Heart right ventricle (tissue), 16 donors: ENCODE measurements at regions not wholly inside any gene's neighbourhood (a gene's known extent, or its start where the extent isn't known, plus 50 kb on each side); places are given as distances from the start of the nearest gene placed in this dataset.

Source experiments
- ATAC-seq, 8 donors: fragments of 200-7000 bp; cut with Tn5 transposase; one replicate each; pipeline ENCODE4 v1.9.1; 2020; ENCODE audit warnings: mild to moderate bottlenecking in 8 of 8, moderate library complexity in 8 of 8, moderate number of reproducible peaks in 1 of 8
- DNase-seq, 2 donors: peaks; one replicate each; pipeline ENCODE4 v3.0.0-alpha.2; 2020
- H3K27ac ChIP-seq, 10 donors: fragments of 200-600 bp; sonication (generic) in 2 of 10; one replicate each; pipeline versions ENCODE4 v1.5.0 to v1.8.0; 2020 to 2022; ENCODE audit warnings: mild to moderate bottlenecking in 3 of 10
- H3K27me3 ChIP-seq, 7 donors: fragments of 200-600 bp; one replicate each; pipeline ENCODE4 v1.8.0; 2021 to 2022; ENCODE audit warnings: mild to moderate bottlenecking in 2 of 7
- H3K36me3 ChIP-seq, 9 donors: fragments of 200-600 bp; sonication (generic) in 1 of 9; one replicate each; pipeline versions ENCODE4 v1.5.0 to v1.8.0; 2020 to 2022; ENCODE audit warnings: mild to moderate bottlenecking in 2 of 9
- H3K4me1 ChIP-seq, 9 donors: fragments of 200-600 bp; sonication (generic) in 1 of 9; one replicate each; pipeline versions ENCODE4 v1.5.0 to v1.8.0; 2020 to 2022; ENCODE audit warnings: mild to moderate bottlenecking in 4 of 9
- H3K4me3 ChIP-seq, 10 donors: fragments of 200-600 bp; sonication (generic) in 2 of 10; one replicate each; pipeline versions ENCODE4 v1.5.0 to v1.8.0; 2020 to 2022; ENCODE audit warnings: mild to moderate bottlenecking in 7 of 10, moderate library complexity in 2 of 10
- H3K9me3 ChIP-seq, 11 donors: fragments of 200-600 bp in 10 of 11; sonication (generic) in 2 of 11; one replicate each; pipeline versions ENCODE4 v1.5.0 to v1.8.0; 2013 to 2022; ENCODE audit warnings: mild to moderate bottlenecking in 2 of 11, control low read depth in 1 of 11, moderate library complexity in 1 of 11
- CTCF ChIP-seq, 9 donors: fragments of 200-600 bp; sonication (generic) in 2 of 9; IDR thresholded peaks; one replicate each; pipeline versions ENCODE4 v1.5.0 to v1.8.0; 2021 to 2022; ENCODE audit warnings: antibody characterized with exemption in 9 of 9, mild to moderate bottlenecking in 5 of 9, moderate library complexity in 1 of 9
- WGBS, 2 donors: extraction: QIAGEN DNeasy Blood & Tissue Kit; methylation state at CpG; one replicate each; pipeline ENCODE4 v1.1.7; 2013; ENCODE audit warnings: inconsistent platforms in 1 of 2; 5-methylcytosine and 5-hydroxymethylcytosine counted together
- intact Hi-C, 10 donors: fragments of 100-400 bp; cut with DNase I; formaldehyde crosslinking; loops; one replicate each; pipeline versions ENCODE4 v1.11.1 to v1.14.2; 2022
- donor health status: Arrhythmogenic right ventricular cardiomyopathy.
- donor health status: ischemic (EF 13 %, LVEDD 7.1; RV severe dilation, severe dysfunction).
- donor health status: healthy with polysubstance abuse.
- donor health status: DM: no; HTN: yes; CAD: no.
- donor health status: DM: no; HTN: no; CAD: no.
- donor health status: ischemic (EF 25% LVEDD 6.9; RV normal size, moderate dysfunction).
- donor health status: ischemic (EF 25% LVEDD 5.7; RV mildly dilated, moderate dysfunction).
- donor health status: healthy.
- donor health status: DM: yes; HTN: yes; CAD: no.
- donor health status: Ischemic cardiomyopathy.
- donor health status: ischemic (EF 35%, LVEDD 5.7; RV mildly dilated, moderate dysfunction).
- donor health status: nonischemic (EF 11% LVEDD 7.7; RV severe dilation, severe dysfunction).
- donor health status: DM: yes; HTN: yes; CAD: no.
- donor health status: PGD.
- donor health status: ischemic (EF 29% LVEDD 5.4; RV normal size, mild dysfunction).
- donor health status: nonischemic (EF 23%, LVEDD 6.1; RV moderate dilation, normal function).

- H3K9me3 ChIP-seq = peaks cover 0 to 13% (median 0%) of the 10 kb centered on the region in 11 donors
- H3K4me1 ChIP-seq = peaks cover 0 to 7% (median 0%) of the 10 kb centered on the region in 9 donors
- 74 to 77% methylated on average over 34 of the region's 34 CpGs for whole genome bisulfite sequencing, 2 donors
- no peaks in the 10 kb centered on the region for H3K36me3 ChIP-seq
- peaks cover 0 to 18% (median 2%) of the 10 kb centered on the region in 7 donors for H3K27me3 ChIP-seq
- no peak for TF ChIP-seq CTCF (IDR thresholded peaks at IDR 0.05)
- no peak overlapping the region for H3K4me3 ChIP-seq
- peak in 3 of 8 donors; percentile 4 to 17 (median 9) for ATAC-seq
- DNase-seq = no peak
- intact Hi-C loops = loop anchor here in 8 of 10 donors (2.0 to 10.0 kb wide), 4 partner anchors 87 to 135 kb away; no protein-coding TSS in a partner anchor
- no peak overlapping the region for H3K27ac ChIP-seq
These were observed 52.4 kb upstream of the JPH3 start for GRCh38 chr16:87549627-87550494.

DNA sequence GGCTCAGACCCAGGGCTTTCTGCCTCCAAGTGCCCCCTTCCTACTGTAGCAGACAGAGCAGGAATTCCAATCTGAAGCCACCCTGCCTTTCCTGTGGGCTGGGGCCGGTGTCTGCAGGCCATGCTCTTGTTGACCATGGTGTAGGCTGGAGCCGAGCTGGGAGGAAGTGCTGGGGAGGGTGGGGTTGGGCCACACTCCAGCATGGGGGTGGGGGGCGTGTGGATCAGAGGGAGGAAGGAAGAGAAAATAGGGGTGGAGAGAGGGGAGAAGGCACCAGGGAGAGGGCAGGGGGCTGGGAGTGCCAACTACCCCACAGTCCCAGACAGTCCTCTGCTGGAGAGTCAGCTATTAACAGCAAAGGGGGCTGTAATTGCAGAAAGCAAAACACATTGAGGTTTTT is 54.3 kb upstream of the JPH3 start:
- H3K4me1 ChIP-seq = peaks cover 0 to 8% (median 3%) of the 10 kb centered on the region in 9 donors
- WGBS, 2 donors = 19% methylated on average over 3 of the region's 3 CpGs
- TF ChIP-seq CTCF (IDR thresholded peaks at IDR 0.05) = peak in 1 of 9 donors; percentile 18
- no peak for DNase-seq
- no peak for ATAC-seq
- H3K36me3 ChIP-seq = no peaks in the 10 kb centered on the region
- peaks cover 0 to 13% (median 0%) of the 10 kb centered on the region in 11 donors for H3K9me3 ChIP-seq
- H3K27ac ChIP-seq = no peak overlapping the region
- H3K4me3 ChIP-seq = no peak overlapping the region
- intact Hi-C loops = loop anchor here in 4 of 10 donors (5.0 to 10.0 kb wide), 2 partner anchors 131 to 133 kb away; no protein-coding TSS in a partner anchor
- H3K27me3 ChIP-seq = peaks cover 0 to 12% (median 3%) of the 10 kb centered on the region in 7 donors

DNA sequence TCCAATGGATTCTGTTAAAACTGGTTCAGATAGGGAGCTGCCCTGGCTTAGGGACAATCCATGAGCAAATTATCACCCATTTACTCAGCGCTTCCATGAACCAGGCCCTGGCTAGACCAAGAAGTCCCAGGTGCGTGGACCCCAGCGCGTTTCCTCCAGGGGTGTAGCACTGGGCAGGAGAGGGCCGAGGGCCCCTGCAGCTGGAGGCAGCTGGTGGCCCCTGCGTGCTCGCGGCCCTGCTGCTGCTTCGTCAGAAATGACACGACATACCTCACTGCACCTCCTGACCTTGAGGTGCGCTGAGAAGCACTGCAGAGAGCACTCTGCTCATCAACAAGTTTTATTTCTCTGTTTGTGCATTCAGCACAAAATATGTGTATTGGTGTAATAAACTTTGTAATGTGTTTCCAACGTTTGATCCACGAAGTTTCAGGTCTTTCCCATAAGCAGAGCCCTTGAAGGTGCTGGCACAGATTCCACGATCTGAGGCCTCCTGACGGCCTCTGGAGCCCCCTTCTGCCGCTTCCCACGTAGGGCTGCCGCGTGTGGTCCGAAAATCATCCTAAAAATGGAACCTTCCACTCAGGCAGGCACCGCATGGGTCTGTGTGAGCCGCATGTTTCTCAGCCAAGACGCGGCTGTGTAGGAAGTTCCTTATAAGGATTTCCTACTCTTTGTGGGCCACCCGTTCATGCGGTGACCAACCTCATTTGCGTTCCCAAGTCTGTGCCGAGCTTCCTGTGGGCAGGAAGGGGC is 50.8 kb upstream of the ZCCHC14 start:
- Histone ChIP-seq H3K27me3 (peaks cover 0 to 33% (median 17%) of the 10 kb centered on the region in 7 donors), H3K4me3 (no peak overlapping the region), H3K4me1 (peaks cover 0 to 34% (median 16%) of the 10 kb centered on the region in 9 donors), H3K9me3 (peaks cover 0 to 13% (median 0%) of the 10 kb centered on the region in 11 donors), H3K36me3 (no peaks in the 10 kb centered on the region), H3K27ac (no peak overlapping the region)
- peak in 3 of 8 donors; percentile 16 to 61 (median 40) for ATAC-seq
- intact Hi-C loops = loop anchor here in 5 of 10 donors (2.0 to 10.0 kb wide), 3 partner anchors 127 to 151 kb away; partner anchors contain the start of gene MAP1LC3B (in 1 of the 5)
- peak in 1 of 2 donors; percentile 40 for DNase-seq
- TF ChIP-seq CTCF (IDR thresholded peaks at IDR 0.05) = peak in 5 of 9 donors; percentile 32 to 61 (median 47)
- WGBS, 2 donors = 62 to 68% methylated on average over 28 of the region's 28 CpGs
